GM18867 (cell line): ENCODE measurements at regions not wholly inside any gene's neighbourhood (a gene's known extent, or its start where the extent isn't known, plus 50 kb on each side); places are given as distances from the start of the nearest gene placed in this dataset.
"Not testable (repeated sequence)": the region's sequence is repeated elsewhere in the genome, so short reads cannot be mapped to it uniquely, and the experiment has no call there.

Source experiments
- ATAC-seq: cut with Tn5 transposase; IDR thresholded peaks from one replicate; pipeline ENCODE4 v1.9.1; 2021; ENCODE audit warnings: mild to moderate bottlenecking, moderate library complexity; ENCODE audit not compliant: unreplicated experiment

DNA sequence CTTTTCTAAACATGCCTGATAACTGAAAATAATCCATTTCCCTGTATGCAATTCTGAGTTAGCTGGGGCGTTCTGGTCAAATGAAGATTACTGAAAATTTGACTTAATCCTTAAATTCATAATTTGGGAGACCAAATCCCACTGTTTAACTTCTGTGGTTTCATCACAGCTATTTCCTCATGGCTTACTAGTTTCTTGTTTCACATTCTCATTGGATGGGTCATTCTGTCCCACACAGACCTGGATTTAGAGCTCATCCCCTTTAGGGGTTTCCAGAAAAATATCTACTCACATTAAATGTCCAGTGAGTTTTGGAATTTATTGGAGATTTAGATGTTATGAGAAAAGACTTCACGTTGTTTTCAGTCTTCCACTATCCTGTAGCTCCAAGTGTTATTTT, 709.3 kb upstream of the KLHL1 start:
- ATAC-seq: no peak

DNA sequence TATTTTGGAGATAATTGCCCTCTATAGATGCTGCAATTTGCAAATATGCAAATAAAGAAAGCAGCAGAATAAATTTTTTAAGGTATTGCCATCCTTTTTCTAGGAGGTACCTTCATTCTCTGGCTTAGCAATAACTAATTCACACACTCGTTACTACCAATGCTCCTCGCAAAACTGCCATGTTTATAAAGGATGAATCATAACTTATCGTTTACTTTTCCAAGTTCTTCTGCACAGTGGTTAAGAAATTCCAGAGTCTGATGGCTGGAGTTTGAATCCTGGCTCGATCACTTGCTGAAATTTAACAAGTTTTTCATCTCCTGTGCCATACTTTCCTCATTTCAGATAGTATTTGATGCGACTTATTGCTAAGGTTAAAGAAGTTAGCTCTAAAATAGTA, 708.6 kb upstream of the KLHL1 start:
- no peak for ATAC-seq

DNA sequence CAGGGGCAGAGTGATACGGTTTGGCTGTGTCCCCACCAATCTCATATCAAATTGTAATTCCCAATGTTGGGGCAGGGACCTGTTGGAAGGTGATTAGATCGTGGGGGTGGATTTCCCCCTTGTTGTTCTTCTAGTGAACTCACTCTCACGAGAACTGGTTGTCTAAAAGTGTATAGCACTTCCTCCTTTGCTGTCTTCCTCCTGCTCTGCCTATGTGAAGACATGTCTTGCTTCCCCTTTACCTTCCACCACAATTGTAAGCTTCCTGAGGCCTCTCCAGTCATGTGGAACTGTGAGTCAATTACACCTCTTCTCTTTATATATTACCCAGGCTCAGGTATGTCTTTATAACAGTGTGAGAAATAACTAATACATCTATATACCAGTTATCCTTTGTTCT, 706.4 kb upstream of the KLHL1 start:
- no peak for ATAC-seq

DNA sequence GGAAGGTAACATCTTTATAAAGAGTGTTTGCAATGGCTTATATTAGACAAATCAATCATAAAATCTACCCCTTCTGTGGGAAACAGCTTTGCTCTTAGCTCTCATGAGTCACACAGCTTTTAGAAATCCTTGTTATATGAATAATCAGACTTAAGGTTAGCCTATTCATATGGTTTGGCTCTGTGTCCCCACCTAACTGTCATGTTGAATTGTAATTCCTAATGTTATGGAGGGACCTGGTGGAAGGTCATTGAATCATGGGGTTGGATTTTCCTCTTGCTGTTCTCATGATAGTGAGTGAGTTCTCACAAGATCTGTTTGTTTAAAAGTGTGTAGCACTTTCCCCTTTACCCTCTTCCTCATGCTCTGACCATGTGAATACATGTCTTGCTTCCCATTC, 704.2 kb upstream of the KLHL1 start:
- ATAC-seq: no peak

DNA sequence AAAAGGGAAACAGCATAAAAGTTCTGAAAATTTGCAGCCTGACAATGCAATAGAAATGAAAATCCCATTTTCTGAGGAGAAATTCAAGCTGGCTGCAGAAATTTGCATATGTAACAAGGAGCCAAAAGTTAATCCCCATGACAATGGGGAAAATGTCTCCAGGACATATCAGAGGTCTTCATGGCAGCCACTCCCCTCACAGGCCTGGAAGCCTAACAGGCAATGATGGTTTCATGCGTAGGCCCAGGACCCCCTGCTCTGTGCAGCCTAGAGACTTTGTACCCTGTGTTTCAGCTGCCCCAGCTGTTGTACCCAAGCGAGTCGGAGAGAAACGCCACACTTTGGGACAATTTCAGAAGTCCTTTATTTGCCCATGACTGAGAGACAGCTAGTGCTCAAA, 701.3 kb upstream of the KLHL1 start:
- no peak for ATAC-seq

DNA sequence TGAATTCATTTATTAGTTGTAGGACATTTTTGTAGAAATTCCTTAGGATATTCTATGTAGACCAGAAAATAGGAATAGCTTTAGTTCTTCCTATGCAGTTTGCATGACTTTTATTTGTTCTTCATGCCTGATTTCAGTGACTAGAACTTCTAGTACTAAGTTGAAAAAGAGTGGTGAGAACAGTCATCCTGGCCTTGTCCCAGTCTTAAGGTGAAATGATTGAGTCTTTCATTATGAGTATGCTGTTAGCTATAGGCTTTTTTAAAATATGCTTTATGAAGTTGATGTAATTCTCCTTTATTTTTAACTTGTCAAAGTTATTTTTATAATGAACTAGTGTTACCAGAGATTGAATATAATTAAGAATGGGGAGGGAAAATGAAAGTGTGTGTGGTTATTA, 690.1 kb upstream of the KLHL1 start:
- ATAC-seq: no peak

DNA sequence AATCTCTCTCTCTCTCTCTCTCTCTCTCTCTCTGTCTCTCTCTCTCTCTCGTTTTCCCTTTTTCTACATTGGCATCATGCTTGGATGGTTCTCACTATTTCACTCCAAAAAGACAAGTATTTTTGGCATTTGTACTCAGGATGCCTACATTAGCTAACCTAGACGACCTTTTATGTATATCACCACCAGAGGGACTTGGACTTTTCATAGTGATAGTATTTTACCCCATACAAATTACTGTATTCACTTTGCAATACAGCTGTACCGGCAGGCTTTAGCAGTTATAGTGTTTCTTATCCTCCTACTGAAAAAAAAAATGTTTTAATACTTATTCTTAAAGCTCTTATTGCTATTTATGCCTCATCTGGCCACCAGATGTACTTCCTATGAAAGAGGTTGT, 687.2 kb upstream of the KLHL1 start:
- ATAC-seq: no peak

DNA sequence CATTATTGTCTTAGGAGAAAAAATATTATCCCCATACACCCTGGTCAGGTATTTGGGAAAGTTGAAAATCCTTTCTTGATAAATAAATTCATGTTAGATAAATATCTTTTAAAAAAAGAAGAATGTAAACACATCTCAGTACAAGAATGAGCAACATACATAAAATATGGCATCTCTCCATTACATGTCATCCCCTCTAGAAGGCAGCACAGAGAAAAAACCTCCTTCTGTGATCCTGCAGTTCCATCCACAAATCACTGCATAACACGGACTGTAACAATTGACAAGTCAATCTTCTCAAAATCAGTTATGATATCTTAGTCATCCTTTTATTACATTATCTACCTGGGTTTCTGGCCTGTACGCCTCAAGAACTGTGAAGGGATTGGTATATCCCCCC, 683.9 kb upstream of the KLHL1 start:
- no peak for ATAC-seq

DNA sequence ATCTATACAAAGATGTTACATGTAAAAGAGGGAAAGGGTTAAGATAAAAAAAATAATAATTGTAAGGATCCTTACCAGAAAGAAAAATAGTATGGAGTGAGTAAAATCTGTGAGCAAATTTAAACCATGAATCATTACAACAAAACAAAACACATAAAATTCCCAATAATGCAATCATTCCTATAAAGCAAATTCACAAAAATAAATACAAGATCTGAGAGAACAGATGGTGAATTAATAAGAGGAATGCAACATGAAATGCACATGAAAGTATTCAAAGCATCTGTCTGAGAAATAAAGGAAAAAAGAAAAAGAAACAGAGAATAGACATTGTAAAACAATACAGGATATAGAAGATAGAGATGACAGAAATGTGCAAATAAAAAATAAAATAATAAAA, 681.5 kb upstream of the KLHL1 start:
- ATAC-seq: no peak

DNA sequence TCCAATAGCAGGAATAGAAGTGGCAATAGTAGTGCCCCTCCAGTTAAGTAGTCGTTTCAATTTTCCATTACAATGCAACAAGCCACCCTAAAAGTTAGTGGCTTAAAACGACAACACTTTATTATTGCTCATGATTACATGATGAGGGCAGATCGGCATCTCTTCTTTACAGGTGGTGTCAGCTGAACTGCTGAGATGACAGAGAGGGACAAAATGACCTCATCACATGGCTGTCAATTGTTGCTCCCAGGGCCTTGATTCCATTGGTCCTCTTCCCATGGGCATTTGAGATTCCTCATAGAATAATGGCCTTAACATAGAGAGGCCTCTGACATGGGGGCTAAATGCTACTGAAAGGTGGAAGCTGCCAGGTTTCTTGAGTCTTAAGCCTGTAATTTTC, 679.8 kb upstream of the KLHL1 start:
- ATAC-seq: no peak

DNA sequence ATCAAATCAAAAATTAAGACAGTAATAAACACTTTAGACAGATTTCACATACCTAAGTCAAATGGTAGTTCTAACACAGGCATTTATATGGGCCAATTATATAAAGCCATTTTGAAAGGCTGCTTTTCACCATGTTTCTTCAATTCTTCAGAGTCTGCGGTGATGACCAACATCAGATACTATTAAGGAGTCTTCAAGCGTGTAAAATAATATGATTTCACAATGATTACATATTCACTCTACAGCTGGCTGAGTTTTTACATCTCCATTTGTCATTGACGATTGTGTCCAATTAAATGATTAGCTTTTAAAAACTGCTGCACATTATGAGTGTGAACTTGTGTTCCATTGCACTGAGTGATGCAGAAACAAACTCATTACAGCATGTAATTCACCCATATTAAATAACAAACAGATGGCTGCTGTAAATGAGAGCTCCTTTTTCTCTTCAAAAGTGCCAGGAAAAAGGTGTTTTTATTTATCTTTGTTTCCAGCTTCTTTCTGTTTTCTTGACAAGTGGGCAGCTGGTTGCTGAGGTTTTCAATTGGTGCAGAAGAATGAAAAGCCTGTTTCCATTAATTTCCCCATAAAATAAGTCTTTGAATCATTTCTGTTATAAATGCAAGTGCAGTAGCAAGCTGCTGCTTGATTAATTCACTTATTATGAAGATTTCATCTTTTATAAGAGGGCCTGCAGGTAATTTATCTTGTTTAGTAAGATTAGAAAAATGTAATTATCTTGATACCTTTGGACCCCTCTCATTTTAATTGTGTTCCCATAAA, 676.1 kb upstream of the KLHL1 start:
- no peak for ATAC-seq

DNA sequence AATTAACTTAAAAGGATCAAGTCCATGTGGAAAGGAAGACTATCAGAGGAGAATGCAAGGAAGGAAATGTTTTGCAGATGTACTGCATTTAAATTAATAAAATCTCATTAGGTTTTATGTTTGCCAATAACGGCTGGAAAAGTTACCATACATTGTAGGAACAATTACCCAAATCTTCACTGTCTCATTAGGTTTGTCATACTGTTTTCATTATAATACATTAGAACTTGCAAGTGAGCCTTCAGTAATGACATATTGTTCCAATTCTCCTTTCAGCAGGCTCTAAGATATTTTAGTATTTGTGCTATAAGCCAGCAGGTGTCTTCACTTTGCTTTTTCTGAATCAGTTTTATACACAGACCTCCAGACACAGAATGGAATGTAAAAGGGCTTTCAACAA, 661.6 kb upstream of the KLHL1 start:
- ATAC-seq: no peak

DNA sequence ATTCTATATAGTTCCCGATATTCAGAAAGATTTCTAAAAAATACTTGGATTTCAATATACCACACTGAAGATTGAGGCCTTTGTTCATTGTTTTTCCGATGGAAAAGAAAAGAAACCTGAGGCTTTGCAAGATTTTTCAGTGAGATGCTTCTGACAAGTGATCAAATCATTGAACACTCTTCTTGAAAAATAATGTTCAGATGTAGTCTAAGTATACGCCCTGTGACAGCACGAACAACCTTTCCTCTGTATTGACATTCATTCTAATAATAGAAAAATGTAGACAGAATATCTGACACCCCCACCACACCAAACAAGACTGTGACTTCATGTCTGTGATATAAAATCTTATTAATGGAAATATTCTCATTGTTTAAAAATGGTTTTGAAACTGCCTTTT, 650.7 kb upstream of the KLHL1 start:
- ATAC-seq: no peak

DNA sequence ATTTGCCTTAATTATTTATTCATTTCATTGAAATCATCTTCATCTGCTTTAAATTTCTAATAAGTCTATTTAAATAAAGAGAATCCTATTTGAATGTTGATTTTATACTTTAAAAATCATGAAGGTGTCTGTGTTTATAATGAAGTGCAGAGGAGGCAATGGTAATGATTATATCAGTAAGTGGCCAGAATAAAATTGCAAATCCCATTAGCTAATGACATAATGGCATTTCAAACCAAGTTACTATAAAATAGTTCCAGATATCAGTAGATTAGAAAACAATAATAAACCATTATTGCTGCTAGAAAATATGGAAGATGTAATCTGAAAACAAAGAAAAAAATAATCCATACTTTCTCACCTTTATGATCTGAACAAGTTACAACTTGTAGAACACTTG, 647.8 kb upstream of the KLHL1 start:
- no peak for ATAC-seq

DNA sequence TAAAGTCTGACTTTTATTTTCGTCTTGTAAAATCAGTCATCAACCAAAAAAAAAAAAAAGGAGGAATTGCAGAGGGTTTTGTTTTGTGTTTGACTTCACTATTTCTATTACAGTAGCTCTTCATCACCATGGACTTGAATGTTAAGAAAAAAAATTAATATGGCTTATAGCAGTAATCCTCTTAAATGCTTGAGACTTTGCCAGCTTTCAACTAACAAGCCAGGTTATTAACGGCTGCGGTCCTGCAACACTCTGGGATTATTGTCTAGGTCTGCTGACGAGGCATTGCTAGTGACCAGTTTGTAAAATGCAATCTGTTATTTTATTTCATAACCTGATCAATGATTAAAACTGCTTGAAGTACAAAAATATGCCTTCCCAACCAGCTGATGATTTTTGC, 647.2 kb upstream of the KLHL1 start:
- no peak for ATAC-seq

DNA sequence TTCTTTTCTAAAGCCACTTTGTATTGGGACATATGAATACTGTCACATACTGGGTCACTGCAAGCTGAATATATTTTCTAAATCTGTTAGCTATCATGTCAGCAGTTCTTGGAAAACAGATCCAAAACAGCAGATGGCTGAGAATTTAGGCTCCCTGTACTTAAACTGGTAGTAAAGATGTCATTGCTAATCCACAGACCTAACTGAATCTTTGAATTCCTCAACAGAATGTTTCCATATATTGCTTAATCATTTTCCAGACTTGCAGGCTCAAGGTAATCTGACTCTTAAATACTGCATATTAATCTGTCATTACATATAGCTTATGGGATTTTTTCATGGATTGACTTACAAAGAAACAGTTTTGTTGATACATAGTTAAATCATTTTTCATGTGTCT, 639.0 kb upstream of the KLHL1 start:
- no peak for ATAC-seq

DNA sequence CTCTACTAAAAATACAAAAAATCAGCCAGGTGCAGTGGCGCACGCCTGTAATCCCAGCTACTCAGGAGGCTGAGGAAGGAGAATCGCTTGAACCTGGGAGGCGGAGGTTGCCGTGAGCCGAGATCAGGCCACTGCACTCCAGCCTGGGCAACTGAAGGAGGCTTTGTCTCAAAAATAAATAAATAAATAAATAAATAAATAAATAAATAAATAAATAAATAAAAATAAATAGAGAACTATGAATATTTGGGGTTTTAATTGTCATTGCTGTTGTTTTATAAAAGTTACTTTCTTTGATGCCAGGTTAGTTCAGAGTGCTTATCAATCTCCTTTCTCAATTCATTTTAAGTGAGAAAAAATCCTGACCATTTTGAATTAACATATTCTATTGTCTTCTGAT, 638.2 kb upstream of the KLHL1 start:
- not testable (repeated sequence) for ATAC-seq

DNA sequence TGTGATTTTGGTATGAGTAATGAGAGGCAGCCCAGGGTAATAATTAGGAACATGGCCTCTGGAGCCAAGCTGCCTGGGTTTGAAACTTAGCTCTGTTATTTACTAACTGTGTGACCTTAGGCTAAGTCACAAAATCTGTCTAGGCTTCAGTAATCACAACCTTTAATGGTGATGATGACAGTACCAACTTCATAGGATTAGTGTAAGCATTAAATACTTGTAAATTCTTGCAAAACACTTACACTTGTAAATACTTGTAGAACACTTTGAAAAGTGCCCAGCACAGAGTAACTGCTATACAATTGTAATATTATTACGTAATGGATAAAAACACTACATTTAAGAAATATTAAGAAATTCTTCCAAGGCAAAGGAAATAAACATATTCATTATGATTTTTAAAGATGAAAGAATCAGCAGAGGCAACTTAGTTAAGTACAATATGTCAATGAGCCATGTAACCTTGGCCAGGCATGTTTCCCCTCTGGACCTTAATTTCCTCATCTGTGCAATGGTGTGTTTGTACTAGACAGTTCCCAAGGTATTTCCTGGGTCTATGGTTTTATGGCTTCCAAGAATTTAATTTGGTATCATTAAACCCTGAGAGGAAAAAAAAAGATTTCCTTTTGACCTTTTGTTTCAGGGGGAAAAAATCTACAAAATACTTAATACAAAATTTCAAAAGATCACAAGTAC, 628.5 kb upstream of the KLHL1 start:
- no peak for ATAC-seq

DNA sequence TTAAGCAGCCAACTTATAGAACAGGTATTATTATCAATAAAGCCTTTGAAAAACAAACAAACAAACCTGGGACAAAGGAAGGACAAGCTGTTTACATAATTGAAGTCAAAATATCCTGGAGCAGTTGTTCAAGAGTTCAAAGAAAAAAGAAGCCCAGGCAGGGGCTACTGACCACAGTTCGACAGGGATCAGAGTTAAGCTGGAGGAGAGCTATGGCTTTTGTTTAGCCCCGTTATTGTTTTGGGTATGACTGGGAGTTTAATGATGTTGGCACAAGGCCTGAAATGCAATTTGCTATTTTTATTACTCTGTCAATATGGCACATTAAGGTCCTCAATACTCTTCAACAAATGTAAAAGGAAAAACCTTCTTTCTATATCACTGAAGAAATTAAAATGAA, 624.4 kb upstream of the KLHL1 start:
- no peak for ATAC-seq

DNA sequence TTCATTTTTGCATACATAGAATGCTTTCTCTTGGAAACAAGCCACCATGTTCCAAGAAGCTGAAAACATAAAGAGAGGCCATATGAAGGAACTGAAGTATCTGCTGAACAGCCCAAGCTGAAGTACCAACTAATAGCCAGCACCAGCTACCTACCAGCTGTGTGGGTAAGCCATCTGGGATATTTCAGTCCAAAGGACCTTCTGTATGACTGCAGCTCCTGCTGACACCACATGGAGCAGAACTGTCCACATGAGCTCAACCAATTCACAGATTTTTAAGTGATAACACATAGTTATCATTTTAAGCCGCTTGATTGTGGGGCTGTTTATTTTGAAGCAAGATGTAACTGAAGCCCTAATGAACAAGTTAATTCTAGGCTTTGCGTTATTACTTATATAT, 621.1 kb upstream of the KLHL1 start:
- ATAC-seq: no peak

DNA sequence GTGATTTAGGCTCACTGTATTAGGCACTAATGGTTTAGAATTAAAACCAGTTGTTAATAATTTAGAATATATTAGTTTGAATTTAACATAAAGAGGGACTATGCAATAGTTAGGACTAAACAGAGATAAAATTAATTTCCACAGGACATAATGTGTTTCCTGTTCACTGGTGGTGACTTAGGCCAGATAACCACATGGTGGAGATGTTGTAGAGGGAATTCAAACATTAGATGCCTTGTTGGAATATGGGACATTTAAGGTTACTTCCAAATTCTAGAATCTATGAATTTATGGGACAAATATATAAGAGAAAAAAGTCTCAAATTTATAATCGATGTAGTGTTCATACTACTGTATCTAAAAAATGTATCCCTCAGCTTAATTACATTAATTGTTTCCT, 615.5 kb upstream of the KLHL1 start:
- ATAC-seq: no peak

DNA sequence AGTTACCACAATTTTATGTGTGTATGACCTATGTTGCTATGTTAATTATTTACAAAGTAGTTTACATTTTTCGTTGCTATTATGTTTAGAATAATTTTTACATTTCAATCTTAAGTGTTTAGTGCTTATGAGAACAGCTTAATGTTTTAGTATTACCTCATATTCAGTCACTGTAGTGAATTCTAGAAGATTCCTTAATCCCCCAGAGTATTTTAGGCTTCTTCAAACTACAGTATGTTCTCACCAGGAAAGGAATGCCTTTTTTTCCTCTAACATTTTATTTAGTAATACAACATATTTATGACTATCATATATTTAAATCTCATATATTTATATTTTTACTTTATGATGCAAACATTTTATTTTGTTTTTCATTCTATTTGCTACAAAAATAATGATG, 612.1 kb upstream of the KLHL1 start:
- ATAC-seq: no peak

DNA sequence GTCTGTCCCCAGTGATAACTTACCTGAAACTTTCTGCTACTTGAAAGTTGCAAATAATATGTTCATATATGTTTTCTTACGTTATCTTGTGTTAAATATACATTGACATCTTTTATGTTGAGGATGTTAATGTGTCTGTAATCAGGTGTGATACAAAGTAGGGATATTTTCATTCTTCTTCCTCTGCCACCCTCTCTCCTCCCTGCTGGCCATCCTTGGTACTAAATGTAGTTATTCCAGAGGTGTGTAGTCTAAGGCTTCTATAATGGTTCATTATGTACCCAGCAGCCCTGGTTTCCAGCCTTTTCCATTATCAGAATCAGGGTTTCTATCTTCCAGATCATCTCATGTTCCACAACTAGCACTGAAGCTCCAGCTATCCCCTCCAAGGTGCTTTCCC, 606.7 kb upstream of the KLHL1 start:
- no peak for ATAC-seq
